Activated effector memory CD4-positive, alpha-beta T cell treated with anti-CD3 and anti-CD28 coated beads, Interleukin-2, amount 50 U/mL, for 16 hours (primary cell): ENCODE measurements at regions not wholly inside any gene's neighbourhood (a gene's known extent, or its start where the extent isn't known, plus 50 kb on each side); places are given as distances from the start of the nearest gene placed in this dataset.

Experiments
- DNase-seq: peaks from one replicate; pipeline ENCODE4 v3.0.0-alpha.2; 2020

- DNase-seq: no peak
Observed at GRCh38 chr1:30345491-30346130, 377.8 kb downstream of the MATN1 start.

DNA sequence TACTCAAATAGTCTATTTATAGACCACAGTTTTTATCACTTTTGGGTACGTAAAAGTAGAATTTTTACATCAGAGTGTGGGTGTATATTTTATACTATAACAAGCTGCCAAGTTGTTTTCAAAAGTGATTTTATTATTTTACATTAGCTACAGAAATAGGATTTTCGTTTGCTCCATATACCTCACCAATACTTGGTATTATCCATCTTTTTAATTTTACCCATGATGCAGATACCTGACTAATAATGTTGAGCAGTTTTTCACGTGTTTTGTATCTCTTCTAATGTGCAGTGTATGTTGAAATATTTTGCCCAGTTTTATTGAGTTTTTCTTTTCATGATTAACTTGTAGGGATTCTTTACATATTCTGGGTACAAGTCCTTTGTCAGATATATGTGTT is 379.8 kb downstream of the MATN1 start:
- DNase-seq: no peak

DNA sequence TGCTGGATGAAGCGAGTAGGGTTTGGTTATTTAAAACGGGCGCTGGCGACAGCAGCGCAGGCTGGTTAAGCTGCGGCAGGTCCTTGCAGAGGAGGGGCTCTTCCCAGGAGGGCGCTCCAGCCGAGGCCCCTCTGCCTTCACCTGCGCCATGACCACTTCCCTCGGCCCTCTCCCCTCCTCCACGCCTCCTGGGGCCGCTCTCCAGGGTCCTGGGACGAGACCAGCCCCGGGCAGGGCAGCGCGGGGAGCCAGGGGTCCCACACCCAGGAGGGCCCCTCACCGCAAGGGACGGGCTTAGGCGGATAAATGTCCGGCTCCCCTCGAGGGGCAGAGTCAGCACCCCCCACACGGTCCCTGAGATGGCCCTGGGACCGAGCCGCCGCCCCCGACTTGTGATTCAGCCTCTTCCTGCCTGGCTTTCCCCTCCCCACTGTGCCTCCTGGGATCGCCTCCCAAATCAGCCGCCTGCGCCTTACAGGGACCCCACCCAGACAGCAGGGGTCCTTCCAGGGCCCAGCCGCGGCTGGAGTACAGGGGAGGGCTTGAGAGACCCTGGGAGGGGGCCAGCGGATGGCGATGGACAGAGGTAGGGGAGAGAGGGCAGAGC is 380.7 kb downstream of the MATN1 start:
- DNase-seq: no peak

DNA sequence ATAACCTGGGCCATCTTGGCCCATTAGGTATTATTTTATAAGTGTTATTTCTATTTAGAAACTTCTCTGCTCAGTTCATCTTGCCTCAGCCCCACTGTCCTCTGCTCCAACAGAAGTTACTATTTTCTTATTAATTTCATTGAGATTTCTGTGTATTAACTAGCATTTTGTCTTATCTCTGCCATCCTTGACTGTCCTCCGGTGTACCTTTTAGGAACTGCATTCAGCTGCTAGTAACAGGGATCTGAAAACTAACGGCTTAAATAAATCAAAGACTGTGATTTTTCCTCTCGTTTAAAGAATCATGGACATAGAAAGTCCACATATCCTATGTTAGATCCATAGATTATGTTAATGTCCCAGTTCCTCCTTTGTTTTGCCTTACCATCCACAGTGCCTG is 382.5 kb downstream of the MATN1 start:
- no peak for DNase-seq

- no peak for DNase-seq
Observed at GRCh38 chr1:30339866-30340265, 383.5 kb downstream of the MATN1 start.

- DNase-seq: no peak
Observed at GRCh38 chr1:30338765-30339164, 384.6 kb downstream of the MATN1 start.

DNA sequence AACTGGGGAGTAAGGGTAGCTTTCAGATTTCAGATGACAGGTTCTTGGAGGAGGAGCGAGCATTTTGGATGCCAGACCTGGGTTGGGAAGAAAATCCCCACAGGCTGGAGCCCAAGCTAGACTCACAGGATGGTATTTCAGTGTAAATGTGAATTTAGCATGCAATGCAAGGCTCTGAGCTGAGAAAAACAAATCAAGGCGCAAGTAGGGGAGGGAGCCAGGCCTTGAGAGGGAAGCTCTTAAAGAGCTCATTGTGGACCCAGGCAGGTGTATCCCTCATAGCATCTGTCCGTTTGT is 386.1 kb downstream of the MATN1 start:
- no peak for DNase-seq

- DNase-seq: no peak
Observed at GRCh38 chr1:30336550-30337323, 386.6 kb downstream of the MATN1 start.

DNA sequence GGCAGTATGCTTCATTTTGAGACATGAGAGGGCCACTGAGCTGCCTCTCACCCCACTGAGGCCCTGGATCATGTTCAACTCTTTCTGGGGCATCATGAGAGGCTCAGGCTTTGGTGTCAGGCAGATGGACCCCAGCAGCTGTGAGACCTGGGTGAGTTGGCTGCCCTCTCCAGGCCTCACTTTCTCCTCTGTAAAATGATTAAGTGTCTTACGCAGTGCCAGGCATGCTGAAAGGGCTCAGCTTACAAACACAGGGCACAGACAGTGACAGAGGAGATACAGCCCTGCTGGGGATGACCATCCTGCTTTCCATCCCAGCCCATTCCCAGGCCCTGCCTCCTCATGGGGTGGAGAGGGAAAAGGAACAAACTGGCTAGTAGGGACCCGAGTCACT is 387.4 kb downstream of the MATN1 start:
- DNase-seq: no peak

DNA sequence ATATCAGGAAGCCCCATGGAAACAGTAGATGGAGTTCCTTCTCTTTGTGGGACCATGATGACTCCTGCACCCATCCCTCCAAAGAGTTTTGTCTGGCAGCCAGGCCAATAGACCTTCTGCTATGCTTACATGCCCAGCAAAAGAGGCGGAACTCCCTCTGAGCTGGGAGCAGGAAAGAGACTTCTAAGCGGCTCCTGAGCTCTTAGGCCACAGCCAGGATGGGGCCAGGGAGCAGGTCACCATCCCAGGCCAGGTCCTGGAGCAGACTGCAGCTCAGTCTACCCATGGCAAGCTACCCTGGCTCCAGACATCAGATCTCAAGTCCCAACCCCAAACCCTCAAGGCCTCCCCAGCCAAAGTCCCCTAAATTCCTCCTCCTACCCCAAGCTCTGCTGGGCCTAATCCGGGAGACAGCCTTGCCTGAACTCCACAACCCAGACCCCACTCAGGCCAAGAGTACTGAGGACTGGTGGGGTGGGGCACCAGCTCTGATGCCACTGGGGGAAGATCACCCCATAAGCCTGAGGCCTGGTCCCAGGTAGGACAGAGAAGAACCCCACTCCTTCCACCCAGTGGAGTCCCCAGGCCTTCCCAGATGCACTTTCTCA is 387.9 kb downstream of the MATN1 start:
- no peak for DNase-seq

- DNase-seq: no peak
Observed at GRCh38 chr1:30334767-30335166, 388.6 kb downstream of the MATN1 start.

- DNase-seq: no peak
Observed at GRCh38 chr1:30332116-30333094, 391.0 kb downstream of the MATN1 start.

DNA sequence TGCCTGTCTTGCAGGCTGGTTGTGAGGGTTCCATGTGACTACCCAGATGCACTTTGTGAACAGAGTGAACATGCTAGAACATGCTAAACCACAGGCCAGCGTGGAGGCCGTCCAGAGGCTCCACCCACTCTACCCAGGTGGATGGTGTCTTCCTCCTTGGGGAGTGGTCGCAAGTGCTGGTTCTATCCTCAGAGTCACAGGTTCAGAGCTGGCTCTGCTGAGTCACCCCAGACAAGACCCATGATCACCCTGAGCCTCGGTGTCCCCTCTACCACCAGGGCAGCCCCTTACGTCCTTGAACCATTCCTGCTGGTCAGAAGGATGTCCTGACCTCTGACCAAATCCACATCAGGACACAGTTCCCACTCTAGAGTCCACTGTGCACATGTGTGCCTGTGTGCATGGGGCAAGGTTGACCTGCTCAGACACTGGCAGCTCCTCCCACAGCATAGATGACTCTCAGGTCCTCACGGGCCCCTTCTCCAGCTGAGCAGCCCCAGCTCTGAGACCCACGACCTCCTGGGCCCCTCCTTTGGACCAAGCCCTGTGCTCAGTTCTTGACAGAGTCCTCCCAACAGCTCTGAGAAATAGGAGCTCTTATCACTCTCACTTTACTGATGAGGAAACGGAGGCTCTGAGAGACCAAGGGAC is 391.8 kb downstream of the MATN1 start:
- DNase-seq: no peak

DNA sequence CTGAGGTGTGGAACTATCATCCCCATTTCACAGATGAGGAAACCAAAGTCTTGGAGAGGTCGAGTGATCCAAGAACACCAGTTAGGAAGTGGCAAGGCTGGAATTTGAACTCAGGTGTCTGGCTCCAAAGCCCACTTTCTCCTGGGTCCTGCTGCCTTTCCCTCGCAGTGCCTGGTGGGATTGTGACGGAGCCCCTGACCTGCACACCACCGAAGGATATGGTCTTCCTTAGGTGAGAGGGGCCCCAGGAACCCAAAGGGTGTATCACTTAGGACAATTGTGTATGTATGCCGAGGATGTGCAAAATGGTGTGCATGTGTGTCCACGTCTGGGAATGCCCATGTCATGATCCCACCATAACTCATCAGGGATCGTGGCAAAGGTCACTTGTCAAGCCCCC is 392.7 kb downstream of the MATN1 start:
- no peak for DNase-seq

DNA sequence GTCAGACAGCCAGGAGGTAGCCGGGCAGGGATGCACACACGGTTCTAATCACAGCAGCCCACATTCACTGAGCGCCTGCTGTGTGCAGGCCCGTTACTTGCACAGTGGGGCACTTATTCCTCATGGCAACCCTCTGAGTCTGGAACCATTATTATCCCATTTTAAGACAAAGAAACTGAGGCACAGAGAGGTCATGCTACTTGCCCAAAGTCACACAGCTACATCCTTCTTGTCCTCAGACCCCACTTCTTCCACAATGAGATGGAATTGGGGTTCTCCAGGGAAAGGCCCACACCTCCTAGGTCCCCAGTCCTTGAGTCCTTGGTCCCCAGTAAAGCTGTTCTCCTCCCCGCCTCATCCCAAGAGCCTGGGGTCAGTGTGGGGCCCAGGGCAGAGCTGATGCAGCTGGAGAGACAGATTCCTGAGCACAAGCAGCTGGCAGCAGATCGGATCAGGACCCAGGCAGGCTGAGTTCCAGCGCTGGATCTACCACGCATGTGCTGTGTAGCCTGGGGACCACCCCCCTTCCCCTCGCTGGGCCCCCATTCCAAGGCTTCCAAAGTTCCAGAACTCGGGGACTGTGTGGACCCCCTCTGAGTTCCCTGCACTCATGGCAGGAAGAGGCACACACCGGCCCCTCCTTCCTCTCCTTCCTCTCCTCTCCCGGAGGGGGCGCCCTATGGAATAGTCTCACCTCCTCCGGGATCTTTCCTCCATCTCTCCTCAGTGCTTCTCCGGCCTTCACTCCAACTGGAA is 393.4 kb downstream of the MATN1 start:
- no peak for DNase-seq

DNA sequence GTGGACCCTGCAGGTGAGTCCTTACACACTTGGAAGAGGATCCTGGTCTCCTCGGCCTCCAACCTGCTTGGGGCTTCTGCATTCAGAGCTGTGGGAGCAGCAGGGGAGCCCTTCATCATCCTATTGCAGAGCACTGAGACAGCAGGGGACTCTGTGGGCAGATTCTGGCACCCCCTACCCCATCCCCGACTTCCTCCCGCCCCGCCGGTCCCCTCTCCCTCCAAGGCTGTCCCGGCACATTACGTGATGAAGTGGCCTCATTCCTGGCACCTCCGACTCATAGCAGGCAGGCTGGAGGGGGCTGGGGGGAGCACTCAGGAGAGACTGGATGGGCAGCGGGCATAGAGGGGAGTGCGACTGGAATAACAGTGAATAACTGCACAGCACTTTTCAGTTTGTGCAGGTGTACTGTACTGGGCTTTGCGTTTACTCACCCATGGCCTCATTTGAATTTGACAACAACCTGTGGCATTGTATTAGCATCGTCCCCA is 394.1 kb downstream of the MATN1 start:
- no peak for DNase-seq

DNA sequence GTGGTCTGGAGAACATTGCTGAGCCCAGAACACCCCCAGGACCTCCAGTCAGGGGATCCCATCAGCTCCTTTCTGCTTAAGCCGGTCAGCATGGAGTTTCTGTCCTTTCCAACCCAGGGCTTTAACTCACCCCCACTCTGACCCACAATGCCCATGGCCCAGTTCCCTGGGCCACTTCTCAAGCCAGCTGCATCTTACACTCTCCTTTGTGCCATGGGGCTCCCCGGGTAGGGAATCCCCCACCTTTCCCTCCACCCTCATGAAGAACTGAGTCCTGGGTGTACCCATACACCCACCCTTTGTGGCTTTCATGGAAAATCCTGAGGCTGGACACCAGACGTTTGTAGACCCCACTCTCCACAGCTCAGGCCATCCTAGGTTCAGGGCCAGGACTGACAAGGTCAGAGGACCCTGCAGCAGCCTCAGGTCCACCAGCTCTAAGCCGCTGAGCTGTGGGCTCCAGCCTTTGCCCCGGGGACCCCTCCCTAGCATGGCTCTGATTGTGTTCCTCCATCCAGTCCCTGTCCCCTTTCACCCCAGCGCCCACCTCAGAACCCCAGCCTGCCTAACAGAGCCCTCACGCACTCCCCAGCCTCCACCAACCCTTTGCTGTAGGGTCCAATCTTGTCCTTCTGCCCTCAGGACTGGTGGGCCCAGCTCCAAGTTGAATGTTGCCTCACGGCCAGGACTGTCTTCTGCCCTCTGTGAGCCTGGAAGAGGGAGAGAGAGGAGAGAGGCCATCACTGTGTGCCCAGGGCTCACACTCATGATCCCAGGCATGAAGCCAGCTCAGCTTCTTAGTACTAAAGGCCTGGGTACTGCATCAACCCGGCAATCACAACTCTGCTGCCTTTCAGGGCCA is 394.8 kb downstream of the MATN1 start:
- no peak for DNase-seq

GRCh38 chr1:30328100-30328370 is 395.4 kb downstream of the MATN1 start:
- DNase-seq: no peak

GRCh38 chr1:30327370-30328099 is 395.9 kb downstream of the MATN1 start:
- no peak for DNase-seq

- DNase-seq: no peak
Observed at GRCh38 chr1:30325999-30326398, 397.4 kb downstream of the MATN1 start.
